ENCODE measurements at regions not wholly inside any gene's neighbourhood (a gene's known extent, or its start where the extent isn't known, plus 50 kb on each side); places are given as distances from the start of the nearest gene placed in this dataset.

DNA sequence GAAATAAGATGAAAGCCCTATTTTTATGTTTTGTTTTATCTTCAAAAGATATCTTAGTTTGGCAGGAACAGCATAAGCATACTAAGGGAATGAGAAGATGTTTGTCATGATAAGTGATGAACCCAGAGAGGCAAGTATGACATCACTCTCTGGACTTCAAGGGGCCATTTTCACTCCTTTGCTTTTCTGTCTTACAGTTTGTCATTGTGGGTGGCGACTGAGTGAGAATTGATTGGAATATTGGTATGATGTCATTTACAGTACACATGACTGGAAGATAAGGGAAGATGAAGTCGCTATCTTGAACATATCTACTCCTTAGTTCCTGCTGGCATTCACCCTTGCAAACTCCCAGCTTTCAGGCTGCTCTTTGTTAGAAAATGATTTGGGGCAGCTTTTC is 258.1 kb upstream of the RAB4A start:
- TF ChIP-seq, protein P1, sequence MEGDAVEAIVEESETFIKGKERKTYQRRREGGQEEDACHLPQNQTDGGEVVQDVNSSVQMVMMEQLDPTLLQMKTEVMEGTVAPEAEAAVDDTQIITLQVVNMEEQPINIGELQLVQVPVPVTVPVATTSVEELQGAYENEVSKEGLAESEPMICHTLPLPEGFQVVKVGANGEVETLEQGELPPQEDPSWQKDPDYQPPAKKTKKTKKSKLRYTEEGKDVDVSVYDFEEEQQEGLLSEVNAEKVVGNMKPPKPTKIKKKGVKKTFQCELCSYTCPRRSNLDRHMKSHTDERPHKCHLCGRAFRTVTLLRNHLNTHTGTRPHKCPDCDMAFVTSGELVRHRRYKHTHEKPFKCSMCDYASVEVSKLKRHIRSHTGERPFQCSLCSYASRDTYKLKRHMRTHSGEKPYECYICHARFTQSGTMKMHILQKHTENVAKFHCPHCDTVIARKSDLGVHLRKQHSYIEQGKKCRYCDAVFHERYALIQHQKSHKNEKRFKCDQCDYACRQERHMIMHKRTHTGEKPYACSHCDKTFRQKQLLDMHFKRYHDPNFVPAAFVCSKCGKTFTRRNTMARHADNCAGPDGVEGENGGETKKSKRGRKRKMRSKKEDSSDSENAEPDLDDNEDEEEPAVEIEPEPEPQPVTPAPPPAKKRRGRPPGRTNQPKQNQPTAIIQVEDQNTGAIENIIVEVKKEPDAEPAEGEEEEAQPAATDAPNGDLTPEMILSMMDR (IDR thresholded peaks at IDR 0.05): no peak
- no peak for TF ChIP-seq POLR2A (IDR thresholded peaks at IDR 0.05)
- no peak for TF ChIP-seq POLR2AphosphoS5 (IDR thresholded peaks at IDR 0.05)
